CD4-positive, alpha-beta T cell treated with Interleukin-6 at 100 ng/mL for 8 hours (primary cell): ENCODE measurements at regions not wholly inside any gene's neighbourhood (a gene's known extent, or its start where the extent isn't known, plus 50 kb on each side); places are given as distances from the start of the nearest gene placed in this dataset.

Experiments used
- DNase-seq: peaks from one replicate; pipeline ENCODE4 v3.0.0-alpha.2; 2020; ENCODE audit warnings: mixed read lengths, low spot score

DNA sequence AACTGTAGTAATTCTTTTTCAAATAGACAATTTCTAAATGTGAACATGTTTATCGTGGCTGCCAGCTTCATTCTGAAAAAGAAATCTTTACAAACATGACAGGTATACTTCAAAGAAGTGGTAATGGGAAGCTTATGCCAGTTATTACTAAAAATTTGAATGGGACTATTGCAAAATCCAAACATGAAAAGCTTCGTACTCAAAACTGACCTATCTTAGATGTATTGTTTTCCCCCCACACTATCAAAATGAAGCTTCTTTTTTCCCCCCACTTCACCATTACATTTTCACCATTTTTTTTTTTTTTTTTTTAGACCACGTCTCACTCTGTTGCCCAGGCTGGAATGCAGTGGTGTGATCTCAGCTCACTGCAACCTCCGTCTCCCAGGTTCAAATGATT, 50.4 kb upstream of the SERTAD2 start:
- DNase-seq, result no peak

DNA sequence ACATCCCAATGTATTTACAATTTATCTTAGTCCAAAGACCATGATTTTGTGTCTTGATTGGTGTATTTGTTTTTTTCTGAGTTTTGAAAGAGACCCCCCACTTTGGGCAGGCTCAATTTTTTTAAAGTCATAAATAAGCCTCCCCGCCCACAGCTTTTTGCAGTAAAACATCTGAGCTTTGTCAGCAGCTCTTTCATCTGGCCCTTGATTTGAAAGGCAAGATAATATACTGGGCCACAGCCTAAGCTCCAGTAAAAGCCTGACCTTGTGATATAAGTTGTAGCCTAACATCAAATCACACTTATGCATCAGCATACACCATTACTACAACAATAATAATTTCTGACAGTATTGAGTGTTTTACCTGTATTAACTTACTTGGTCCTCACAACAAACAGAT, 51.3 kb upstream of the SERTAD2 start:
- DNase-seq, result no peak

DNA sequence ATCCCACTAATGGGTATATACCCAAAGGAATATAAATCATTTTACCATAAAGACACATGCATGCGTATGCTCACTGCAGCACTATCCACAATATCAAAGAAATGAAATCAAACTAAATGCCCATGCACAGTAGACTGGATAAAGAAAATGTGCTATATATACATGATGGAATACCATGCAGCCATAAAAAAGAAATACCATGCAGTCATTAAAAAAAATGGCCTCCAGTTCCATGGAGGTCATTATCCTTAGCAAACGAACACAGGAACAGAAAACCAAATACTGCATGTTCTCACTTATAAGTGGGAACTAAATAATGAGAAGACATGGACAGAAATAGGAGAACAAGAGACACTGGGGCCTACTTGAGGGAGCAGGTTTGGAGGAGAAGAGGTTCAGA, 53.6 kb upstream of the SERTAD2 start:
- no peak for DNase-seq

DNA sequence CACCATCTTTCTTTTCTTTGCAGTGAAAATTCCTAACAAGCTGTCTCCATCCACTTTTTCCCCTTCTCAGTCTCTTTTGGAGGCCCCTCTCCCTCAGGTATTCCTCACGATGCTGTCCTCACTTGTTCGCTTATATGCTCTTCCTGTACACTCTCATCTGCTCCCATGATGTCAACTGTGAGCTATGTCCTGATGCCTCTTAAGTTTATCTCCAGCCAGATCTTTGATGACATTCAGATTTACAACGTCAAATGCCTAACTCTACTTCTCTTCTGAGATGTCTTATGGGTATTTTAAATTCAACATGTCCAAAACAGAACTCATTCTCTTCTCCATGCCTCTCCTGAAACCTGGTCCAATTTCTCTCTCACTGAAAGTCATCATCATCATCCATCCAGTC, 55.1 kb upstream of the SERTAD2 start:
- no peak for DNase-seq

DNA sequence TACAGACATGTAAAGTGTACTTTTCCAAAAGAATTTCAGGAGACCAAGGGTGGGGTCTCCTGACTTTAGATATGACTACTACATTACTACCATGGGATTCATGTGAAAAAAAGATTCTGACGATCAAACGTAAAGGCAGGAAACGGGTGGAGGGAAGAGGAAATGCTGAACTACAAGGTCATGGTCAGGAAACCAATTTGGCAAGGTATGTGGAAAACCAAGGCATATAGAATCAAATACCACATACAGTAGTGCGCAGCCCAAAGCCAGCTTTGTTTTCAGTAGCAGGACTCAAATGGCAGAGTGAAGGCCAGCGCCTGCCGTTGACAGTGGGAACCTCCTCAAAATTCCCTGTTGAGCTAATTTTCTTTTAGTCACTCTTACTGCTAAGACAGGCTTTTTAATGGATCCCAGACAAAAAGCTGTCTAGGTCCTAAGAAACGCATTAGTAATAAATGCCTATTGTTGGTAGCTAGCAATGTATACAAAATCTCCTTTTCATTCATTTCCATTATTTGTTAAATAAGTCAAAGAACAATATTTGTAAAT, 57.6 kb upstream of the SERTAD2 start:
- DNase-seq, result no peak

DNA sequence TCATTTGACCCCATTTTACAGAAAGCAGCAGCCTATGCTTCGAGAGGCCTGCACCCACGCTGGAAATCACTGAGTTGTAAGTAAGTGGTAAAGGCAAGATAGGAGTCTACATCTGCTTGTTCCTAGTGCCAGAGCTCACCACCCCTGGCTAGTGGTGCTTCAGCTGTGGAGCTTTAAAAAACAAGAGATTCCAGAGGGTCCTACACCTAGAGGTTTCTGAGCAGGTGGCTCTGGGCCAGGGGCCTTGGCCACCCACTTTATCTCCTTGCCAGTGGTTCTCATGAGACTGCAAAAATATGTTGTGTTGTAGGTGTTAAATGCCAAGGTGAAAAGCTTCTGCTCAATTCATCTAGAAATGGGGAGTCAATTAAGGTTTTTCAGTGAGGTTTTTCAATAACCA, 60.0 kb upstream of the SERTAD2 start:
- no peak for DNase-seq

DNA sequence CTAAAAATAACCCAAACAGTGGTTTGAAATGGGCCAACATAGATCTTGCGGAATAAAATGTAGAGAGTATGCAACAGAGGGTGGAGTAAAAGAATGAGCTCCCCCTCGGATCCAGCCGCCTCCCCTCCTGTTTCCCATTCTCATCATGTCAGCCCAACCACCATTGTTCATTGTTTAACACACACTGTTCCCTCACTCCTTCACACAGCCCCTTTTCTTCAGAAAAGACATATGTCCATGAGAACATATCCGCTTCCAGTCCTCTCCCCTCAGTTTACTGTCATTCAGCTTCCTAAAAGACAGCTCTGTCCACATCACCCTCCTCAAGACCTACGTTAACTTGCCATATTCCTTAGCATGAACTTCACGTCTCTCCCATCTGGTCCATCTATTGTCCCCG, 62.9 kb upstream of the SERTAD2 start:
- no peak for DNase-seq

DNA sequence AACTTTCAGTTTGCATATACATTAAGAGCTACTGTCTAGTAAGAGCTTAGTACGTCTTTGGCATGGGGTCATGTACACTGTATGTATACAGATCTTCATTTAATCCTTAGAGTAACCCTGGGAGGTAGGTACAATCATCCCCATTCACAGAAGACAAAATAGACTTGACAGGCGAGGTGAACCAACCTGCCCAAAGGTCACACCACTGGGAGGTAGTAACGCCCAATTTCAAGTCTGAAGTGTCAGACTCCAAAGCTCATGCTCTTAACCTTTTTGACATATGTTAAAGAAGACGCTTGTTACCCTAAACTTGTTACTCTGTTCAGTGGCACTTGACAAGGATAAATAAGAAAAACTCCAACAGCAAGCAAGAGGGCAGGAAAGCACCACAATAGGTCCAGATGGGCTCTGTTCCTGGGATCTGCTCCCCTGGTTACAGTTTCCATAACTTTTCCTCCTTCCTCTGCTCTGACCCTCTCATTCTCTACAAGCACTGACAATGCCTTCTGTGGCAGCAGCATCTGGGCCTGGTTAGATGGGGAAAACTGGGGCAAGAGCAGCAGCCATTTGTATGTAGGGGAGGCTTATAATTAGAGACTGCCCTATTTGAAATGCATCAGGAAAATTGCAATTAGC, 64.7 kb upstream of the SERTAD2 start:
- no peak for DNase-seq

DNA sequence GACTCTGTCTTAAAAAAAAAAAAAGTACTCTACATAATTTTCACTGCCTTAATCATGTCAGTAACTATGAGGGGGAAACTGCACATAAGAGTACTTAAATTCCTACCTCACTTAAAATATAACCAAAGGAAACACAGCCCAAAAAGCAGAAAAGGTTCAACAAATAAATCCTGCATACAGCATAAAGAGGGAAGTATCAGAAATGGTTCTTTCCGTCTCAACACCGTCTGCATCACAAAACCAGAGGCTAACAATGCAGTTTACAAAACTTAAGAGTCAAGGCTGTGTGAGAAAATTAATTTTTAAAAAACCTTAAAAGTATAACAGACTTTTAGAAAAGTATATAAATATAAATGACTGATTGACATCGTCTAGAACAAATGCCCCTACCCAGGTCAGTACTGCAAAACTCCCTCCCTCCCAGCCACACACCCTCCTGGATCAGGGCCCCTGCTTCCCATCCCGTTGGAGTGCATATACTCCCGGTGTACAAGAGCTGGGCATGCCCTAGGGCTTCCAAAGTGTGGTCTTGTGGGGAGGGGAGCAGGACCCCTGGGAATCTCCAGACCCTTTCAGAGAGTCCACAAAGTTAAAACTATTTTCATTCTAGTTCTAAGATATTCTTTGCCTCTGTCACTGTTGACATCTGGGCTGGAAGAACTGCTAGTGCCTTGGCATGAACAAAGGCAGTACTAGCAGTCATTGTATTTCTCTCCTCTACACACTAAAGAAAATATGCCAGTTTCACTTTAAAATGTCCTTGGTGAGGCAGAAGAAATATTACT, 67.0 kb upstream of the SERTAD2 start:
- DNase-seq, result no peak

DNA sequence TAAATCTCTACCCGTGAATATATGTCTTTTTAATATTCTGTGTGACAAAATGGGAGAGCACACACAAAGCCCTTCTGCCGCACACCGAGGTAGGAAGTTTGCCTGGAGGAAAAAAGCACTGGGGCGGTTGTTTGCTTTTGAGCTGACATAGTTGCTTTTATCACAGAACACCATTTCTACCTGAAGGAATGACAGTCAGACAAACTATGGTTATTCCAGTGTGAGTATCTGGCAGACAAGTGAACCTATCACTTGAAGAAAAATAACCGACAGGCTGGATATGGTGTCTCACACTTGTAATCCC, 67.6 kb upstream of the SERTAD2 start:
- no peak for DNase-seq

DNA sequence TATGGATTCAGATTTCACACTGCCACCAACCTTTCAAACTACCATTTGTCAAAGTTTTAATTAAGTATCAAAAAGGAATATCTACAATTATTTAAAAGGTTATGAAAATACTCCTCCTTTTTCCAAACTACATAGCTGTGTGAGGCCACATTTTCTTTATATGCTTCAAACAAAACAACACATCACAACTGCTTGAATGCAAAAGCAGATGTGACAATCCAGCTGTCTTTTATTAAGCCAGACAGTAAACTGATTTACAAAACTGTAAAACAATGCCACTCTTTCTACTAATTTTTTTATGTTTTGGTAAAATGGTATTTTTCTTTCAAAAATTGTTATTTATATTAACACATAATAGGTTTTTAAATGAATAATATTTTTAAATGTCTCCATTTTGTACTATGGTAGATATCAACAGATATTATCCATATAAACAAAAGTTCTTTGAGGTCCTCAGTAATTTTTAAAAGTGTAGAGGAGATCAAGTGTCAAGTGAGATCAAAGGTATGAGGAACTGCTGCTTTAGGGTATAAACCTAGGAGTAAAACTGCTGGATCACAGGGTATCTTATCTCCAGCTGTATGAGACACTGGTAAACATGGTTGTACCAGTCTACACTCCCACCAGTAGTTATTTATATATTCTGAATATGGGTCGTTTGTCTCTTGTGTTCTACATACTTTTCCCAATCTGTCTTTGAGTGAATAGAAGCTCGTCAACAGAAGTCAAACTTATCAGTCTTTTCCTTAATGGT, 68.8 kb upstream of the SERTAD2 start:
- DNase-seq, result no peak

DNA sequence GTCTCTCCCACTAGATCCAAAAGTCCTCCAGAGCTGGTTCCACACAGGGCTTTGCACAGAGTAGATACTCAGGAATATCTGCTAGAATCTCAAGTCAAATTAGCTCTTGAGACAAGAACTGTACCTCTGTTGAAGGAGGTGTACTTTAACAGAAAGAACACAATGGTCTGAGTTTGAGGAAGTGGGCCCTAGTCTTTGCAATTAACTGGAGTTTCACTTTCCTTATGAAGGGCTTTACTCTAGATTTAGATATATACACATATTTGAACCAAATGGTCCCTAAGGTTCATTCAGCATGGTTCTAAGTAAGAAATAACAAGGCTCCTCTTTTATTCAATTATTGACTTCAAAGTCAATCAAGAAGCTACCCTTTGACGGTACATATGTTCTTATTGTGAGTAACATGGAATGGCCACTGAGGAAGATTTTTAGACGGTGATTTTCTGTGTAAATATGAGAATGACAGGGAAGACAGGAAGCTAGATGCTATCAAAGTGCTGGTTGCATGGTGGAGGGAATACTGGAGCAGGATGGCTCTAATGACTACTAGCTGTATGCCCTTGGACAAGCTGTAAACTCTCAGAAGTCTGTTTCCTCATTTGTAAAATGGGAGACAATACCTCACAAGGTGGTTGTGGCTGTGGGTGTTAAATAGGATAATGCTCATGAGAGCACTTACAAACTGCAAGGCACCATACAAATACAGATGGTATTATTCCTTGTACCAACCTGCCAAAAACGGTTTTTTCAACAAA, 73.5 kb upstream of the SERTAD2 start:
- peak; percentile 8 for DNase-seq

DNA sequence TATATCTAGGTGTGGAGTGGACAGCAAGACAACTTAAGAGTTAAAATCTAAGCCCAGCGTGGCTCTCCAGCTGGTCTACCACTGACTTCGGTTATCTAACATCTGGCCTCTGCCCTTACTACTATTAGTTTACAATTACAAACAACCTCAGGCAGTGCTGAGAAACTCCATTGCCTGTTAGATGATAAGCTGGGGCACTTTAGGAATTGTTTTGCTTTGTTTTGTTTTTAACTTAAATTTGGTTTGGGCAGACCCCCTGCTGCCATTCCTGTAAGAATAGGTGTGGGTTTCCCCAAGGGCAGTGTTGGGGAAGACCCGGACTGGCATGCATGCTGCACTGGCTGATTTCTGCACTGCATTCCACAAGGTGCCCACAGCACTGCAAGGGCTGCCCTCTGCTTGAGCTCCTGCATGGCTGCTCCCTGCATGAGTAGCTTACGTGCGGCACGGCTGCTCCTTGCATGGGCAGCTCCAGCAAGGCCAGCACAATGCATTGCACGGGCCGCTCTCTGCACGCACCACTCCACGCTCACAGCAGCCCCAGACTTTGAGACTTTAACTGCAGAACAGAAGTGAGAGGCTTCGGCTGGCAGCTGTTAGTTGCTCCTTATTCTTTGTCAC, 74.2 kb upstream of the SERTAD2 start:
- DNase-seq, result no peak

DNA sequence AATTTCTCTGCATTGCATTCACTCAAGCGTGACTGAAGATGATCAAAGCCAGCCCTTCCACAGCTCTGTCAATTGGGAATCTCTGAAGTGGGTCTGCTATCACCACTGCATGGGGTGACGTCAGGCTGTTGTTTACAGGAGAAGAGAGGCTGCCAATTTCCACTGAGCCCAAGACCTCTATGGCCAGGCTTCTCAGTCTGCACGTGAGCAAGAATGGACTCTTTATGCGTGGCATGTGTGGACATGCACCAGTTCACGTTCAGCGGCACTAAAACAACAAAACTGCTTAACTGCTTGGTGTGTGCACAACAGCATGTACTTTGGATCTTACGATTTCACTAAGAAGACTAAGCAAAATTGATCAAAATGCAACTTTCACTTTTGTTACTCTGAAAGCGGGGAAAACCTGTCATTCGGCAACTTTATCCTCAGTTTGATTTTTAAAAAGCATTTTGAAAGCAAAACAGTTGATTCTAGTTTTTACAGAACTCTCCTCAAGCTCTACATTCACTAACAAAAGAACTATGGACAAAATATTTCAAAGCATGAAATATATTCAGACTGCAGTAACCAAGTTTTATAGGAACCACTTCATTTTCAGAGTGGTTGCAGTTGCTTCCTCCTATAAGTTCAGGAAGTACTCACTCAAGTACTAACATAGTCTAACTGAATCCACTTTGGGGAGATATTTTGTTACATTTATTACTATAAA, 77.0 kb upstream of the SERTAD2 start:
- peak; percentile 32 for DNase-seq

DNA sequence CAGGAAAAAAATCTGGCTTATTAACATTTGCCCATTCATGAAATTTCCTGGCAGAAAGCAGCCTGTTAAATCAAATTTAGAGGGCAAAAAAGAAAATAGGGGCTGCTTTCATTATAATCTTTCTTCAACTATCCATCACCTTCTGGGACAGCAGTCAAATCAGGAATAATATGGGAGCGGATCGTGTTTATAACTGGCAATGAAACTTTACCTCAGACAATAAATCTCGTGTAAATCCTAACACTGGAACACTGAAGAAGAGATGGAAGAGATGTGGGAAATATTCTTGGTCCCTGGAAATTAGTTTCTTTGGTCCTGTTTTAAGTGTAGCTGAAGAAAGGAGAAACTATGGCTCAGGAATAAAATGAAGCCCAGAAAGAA, 77.5 kb upstream of the SERTAD2 start:
- no peak for DNase-seq

DNA sequence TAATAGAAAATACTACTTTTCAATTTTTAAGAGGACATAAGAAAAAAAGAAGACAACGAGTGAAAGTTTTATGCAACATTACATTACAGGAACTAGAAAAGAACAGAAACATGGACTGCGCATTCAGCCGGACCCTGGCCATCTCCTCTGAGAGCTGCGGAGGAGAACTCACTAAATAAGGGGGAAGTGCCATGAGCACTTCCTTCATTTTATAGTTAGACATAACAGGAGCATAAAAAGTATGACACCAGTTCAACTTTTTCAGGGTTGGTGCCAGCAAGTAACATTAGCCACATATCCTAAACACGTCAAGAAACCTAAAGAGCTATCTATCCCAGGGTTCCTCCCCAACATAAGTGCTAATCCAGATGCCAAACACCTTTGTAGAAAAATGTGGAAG, 78.0 kb upstream of the SERTAD2 start:
- DNase-seq, result no peak

DNA sequence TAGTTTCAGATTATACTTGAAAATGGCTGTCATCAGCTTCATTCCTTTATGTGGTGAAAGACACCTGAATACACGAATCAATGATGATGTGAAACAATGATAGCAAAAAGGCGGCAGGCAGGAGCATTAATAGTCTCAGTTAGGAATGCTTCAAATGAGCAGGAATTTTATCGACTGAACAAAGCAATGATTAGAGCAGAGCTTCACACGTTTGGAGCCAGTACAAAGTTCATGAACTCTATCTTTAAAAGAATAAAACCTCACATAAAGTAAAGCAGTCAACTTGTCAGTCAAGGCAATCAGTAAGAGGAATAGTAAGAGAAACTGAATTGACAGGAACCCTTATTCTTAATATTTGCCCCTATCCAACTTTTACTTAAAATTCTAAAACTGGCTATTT, 78.4 kb upstream of the SERTAD2 start:
- no peak for DNase-seq

DNA sequence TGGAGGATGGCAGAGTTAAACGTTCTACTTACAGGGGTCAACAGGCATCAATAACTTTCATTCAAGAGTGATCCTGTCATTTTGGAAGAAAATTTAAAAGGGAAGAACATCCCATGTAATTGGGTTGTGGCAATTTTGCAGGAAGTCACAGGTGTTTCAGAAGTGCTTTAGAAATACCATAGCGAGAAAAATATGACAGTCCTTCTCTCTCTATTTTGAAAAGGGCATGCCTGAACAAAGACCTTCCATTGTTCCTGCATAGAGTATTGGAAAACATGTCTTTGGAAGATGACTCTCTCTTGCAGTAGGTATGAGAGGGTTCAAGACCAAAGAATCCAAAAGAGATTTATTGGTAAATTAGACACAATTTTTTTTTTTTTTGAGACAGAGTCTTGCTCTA, 81.8 kb upstream of the SERTAD2 start:
- DNase-seq, result no peak

DNA sequence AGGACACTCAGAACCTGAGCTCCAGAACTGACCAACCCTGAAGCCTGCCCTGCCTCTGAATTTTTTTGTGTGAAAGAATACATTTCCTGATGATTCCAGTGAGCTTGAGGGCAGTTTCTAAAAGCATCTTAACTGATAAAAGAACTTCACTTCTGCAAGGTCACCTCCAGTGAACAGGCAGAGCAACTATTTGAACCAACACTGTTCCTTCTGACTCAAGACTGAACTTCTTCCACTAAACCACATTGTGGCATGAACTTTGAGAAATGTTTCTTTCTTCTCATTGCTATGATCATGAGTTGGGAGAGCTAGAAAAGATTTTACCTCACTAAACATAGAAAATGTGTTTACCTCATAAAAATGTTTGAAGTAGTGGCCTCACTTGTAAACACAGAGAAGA, 83.8 kb upstream of the SERTAD2 start:
- DNase-seq, result no peak

DNA sequence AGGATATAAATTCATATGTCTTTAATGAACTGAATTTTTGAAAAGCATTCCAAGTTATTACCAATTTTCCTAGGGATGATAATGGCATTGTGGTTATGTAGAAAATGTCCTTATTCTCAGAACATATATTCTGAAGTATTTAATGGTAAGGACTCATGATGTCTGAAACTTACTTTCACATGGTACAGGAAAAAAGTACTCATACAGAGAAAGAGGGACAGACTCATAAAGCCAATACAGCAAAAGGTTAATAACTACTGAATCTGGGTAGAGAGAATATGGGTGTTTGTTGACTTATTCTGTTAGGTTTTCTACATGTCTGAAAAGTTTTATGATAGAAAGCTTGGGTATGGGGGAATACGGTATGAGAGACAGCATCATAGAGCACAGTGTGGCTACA, 84.3 kb upstream of the SERTAD2 start:
- no peak for DNase-seq

DNA sequence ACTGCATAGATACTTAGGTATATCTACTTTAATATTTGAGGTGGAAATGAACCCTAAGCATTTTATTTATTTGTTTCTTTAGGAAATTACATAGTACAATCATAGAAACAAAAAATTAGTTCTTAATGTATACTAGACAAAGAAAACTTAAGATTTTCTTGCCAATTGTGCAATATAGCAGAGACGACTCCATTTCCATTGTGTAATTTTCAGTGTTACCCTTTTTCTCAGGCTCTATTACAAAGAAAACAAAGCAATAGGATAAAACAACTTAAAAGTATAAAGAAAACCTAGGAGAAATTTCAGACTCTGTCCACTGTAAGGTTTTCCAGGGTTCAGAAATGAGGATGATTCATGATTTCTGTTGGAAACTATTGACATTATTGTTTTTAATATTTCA, 89.0 kb upstream of the SERTAD2 start:
- no peak for DNase-seq
